GM21390 (cell line): ENCODE measurements at regions not wholly inside any gene's neighbourhood (a gene's known extent, or its start where the extent isn't known, plus 50 kb on each side); places are given as distances from the start of the nearest gene placed in this dataset.

Experiments used
- ATAC-seq: cut with Tn5 transposase; IDR thresholded peaks from one replicate; pipeline ENCODE4 v1.9.1; 2021; ENCODE audit not compliant: unreplicated experiment

- ATAC-seq: no peak
These were observed 481.3 kb upstream of the CITED2 start for GRCh38 chr6:139855671-139856311.

DNA sequence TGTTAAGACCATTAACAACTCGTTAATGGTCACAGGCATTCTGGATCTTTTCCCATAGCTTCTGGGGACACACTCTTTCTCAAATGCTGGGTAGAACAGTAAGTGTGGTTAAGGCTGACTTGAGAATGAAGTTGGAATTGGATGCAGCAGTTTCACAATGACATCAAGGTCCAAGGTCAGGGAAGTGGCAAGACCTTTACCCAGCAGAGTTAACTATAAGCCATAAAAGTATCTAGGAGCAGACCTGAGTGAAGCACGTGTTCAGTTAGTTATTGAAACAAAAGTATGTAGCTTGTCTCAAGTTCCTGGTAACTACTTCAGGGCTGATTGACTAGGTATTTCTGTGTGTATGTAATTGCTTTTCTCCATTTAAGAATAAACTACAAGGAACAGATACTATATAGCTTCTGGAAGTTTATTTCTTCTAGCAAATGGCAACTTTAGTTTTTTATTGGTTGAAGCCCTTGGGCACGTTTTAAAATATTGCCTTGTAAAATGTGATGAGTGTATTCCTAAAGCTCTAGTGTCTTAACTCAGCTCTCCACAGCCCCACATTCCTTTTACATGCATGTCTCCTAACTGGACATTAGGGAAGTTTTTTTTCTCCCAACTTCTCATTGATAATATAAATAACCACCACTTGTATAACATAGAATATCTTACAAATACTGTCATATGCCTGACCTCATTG, 479.0 kb upstream of the CITED2 start:
- ATAC-seq: no peak

DNA sequence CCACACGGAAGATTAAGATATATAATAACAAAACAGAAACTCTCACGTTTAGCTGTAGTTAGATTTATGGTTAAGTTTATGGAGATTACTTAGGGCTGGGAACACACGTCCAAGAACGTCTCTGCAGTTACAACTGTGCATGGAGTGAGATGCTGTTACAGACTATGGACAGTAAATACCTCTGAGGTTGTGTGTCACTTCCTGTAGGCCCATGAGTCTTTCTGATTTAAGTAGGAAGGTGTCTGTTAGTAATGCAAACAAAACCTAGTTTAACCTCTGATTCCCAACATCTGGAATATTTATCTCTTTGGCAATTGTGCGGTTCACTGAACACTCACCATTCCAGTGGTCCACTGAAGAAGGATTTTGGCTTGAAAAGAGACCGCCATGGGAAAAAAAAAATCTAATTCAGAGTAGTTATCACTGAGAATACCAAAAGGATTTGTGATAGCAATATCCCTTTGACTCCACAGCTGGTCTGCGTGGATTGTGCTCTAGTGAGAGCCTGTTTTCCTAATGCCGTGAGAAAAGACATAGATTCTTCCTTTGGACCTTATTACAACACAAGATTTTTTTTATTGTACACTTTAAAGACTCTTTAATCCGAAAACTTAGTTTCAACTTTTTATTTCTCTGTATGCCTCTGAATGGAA, 478.2 kb upstream of the CITED2 start:
- ATAC-seq: no peak

GRCh38 chr6:139852067-139852466, 477.6 kb upstream of the CITED2 start:
- ATAC-seq: no peak

DNA sequence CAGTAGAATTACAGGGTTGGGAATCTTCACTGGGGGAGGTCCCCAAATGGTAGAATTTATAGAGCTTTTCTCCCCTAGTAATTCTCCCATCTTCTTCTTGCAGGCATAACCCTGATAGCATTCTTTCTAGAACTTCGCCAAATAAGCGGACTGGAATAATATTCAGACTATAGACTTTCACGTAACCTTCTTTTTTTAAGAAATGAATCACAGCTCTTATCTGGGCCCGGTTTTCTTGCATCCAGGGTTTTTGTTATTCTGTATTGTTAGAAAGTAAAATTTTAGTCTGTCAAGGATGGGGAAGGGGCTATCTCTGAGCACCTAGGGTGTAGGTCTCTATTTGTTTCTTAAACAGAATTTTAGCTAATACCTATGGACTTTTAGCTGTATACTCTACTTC, 476.8 kb upstream of the CITED2 start:
- ATAC-seq: no peak

- ATAC-seq: no peak
These were observed 476.1 kb upstream of the CITED2 start for GRCh38 chr6:139850512-139850911.

- ATAC-seq: no peak
These were observed 473.0 kb upstream of the CITED2 start for GRCh38 chr6:139847457-139847813.

DNA sequence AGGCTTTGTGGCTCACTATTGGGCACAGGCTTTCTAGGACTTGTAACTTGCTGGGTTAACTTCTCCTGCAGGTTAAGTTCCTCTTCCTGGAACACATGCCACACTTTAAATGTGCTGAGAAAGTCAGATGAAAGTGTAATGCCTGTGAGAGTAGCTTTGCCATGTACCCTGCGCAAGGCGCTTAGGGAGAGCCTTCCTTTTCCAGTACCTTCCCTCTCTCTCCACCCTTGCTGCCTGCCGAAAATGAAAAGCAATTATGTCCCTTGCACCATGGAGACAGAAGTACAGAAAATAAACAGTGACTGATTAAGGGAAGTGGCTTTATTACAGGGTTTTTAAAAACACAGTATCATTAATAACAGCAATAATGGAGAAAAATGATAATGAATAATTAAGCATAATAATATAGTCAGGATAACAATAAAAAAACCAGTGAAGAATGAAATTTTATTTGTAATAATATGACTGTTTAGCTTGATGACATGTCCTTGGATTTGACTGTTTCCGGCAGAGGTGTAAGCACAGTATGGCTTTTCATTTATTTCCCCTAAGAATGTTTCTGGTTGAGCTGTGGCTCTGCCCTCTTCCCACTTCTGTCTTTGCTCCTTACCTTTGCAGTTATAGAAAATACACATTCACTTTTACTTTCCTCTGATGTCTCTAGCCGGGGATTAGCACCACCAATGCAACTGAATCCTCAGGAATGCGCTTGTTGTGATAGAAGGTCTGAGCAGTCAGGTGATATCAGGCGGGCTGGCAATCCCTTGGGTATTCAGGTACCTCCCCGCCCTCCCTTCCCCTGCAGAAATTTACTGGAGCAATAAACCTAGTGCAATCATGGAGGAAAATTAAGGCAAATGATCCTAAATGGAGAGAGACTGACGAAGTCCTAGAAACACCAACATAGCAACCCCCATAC, 472.3 kb upstream of the CITED2 start:
- ATAC-seq: no peak

DNA sequence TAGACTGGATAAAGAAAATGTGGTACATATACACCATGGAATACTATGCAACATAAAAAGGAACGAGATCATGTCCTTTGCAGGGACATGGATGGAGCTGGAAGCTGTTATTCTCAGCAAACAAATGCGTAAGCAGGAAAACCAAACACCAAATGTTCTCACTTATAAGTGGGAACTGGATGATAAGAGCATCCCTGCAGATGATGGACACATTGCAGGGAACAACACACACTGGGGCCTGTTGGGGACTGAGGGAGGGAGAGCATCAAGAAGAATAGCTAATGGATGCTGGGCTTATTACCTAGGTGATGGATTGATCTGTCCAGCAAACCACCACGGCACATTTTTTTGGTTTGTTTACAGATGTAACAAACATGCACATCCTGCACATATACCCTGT, 470.5 kb upstream of the CITED2 start:
- ATAC-seq: no peak

- ATAC-seq: peak; percentile 96
These were observed 467.4 kb upstream of the CITED2 start for GRCh38 chr6:139841794-139842215.

GRCh38 chr6:139839506-139840156, 465.2 kb upstream of the CITED2 start:
- no peak for ATAC-seq

DNA sequence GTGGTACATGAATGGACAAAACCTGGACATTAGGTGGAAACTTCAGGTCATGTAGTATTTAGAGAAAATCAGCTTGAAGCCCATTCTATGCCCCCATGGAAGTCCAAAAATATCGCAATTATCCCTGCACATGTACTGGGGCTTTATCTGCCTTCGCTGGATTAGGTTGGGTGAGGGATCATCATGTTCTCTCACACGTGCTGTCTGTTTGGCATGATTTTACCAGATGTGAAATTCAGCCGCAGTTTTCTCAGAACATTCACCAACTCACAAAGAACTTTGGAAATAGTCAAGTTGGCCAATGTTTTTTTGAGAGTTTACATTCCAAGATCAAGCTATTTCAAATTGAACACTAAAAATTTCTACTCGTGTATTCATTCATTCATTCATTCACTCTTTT, 459.8 kb upstream of the CITED2 start:
- ATAC-seq: no peak

- no peak for ATAC-seq
These were observed 459.1 kb upstream of the CITED2 start for GRCh38 chr6:139833592-139833991.

GRCh38 chr6:139832493-139833305, 458.3 kb upstream of the CITED2 start:
- no peak for ATAC-seq

DNA sequence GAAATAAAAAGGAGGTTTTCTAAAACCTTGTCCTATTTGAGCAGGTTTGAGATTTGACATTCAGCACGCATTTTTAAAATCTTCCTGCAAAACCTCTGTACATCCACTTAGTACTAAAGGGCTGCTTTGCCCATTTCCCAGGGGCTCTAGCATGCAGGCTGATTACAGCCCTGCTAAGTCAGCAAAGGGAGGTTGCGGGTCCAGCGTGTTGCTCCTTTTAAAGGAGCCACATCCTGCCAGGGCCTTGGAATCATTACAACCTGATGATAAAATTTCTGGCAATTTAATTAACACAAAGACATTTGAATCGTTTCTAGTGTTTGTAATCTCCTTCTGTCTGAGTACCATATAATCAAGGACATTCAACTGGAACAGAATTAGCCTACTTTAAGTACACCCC, 455.1 kb upstream of the CITED2 start:
- no peak for ATAC-seq

DNA sequence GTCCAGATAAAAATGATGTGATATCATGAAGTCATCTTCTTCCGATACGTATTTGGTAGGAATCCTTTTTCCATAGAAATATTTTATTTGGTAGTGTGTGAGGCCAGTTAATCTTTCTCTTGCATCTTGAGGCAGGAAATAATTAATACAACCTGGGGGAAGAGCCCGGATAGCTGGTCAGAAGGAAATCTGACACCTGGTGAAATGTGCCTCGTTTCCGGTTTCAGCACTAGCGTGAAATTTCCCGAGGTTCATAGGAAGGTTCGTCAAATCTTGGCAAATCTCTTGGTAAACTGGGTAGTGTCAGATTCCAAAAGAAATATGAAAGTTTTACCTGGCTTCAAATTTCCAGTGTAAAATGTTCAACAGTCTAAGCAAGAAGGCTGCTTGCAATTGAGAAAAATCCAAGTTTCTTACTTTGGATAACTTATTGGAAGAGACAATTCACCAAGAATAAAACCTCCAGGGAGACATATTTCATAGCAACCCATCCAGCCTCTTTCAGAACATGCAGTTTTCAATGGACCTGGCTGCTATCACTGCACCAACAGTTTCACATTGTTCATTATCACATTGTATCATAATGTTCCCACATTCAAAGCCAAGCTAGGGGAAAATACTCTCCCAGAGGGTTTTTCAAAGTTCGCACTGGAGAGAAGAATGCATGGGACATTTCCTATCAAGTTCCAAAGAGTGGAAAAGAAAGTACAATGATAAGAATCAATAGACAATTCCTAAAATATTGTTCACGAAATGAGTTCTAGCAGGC, 454.5 kb upstream of the CITED2 start:
- no peak for ATAC-seq

DNA sequence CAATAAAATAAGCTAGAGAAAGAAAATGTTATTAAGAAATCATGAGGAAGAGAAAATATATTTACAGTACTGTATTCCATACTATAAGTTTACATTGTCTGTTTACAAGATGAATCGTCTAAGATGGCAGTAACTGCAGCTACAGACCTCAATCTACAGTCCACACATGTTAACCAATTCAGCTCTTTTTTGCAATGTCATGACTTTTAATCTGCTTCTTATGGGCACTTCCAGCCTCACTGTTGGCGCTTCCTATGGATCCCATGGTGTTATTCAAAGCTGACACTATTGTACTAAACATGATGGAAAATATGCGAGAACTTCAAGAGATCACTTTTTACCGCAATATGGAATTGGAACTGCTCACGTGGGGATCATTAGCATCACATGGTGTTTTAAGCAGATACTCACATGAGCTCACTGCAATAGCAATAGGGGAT, 451.5 kb upstream of the CITED2 start:
- no peak for ATAC-seq

GRCh38 chr6:139824864-139825263, 450.4 kb upstream of the CITED2 start:
- ATAC-seq: no peak

GRCh38 chr6:139823808-139824126, 449.3 kb upstream of the CITED2 start:
- no peak for ATAC-seq
